ENCODE measurements at regions not wholly inside any gene's neighbourhood (a gene's known extent, or its start where the extent isn't known, plus 50 kb on each side); places are given as distances from the start of the nearest gene placed in this dataset.

DNA sequence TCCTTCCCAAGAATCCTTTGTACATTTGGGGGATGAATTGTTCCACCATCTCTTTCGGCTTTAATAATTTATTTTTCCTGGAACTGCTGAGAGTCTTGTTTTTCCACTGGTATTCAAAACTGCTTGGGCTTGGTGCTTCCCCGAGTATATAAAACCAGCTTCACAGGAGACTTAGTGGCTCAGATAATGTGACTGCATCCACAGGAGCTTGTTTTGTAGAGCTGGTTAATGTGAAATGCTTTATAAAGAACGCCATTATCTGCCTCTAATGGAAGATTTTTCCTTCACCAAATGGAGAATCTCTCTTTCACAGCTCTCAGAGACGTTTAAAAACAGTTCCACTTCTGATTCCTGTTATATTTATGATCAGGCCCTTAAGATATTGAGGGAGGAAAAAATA is 935.5 kb downstream of the RAB28 start (continued):
- no peak for TF ChIP-seq FOXP4 (CRISPR knock-in tag; IDR thresholded peaks at IDR 0.05)
- TF ChIP-seq, protein P1, sequence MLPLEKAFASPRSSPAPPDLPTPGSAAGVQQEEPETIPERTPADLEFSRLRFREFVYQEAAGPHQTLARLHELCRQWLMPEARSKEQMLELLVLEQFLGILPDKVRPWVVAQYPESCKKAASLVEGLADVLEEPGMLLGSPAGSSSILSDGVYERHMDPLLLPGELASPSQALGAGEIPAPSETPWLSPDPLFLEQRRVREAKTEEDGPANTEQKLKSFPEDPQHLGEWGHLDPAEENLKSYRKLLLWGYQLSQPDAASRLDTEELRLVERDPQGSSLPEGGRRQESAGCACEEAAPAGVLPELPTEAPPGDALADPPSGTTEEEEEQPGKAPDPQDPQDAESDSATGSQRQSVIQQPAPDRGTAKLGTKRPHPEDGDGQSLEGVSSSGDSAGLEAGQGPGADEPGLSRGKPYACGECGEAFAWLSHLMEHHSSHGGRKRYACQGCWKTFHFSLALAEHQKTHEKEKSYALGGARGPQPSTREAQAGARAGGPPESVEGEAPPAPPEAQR (CRISPR knock-in tag; IDR thresholded peaks at IDR 0.05), result no peak
- TF ChIP-seq SP1 (CRISPR knock-in tag; conservative IDR thresholded peaks at IDR 0.05), result no peak
- TF ChIP-seq, protein P2, sequence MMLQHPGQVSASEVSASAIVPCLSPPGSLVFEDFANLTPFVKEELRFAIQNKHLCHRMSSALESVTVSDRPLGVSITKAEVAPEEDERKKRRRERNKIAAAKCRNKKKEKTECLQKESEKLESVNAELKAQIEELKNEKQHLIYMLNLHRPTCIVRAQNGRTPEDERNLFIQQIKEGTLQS (CRISPR knock-in tag; conservative IDR thresholded peaks at IDR 0.05), result no peak
- no peak for TF ChIP-seq ZNF317 (CRISPR knock-in tag; IDR thresholded peaks at IDR 0.05; ENCODE audit: borderline replicate concordance, low read depth)

GRCh38 chr4:12545812-12546211 is 938.3 kb downstream of the RAB28 start:
- ATAC-seq (no peak), DNase-seq (ENCODE audit: low spot score) (no peak)
- peaks cover 6% of the 10 kb centered on the region for H3K36me3 Mint-ChIP-seq
- H3K9me3 Mint-ChIP-seq, result peaks cover 21% of the 10 kb centered on the region
- ChIA-PET POLR2A (no interaction called here), CTCF (no interaction called here)
- H3K4me3 Mint-ChIP-seq, result no peak overlapping the region
- H3K4me1 Mint-ChIP-seq, result peaks cover 20% of the 10 kb centered on the region
- no peak overlapping the region for H3K27ac Mint-ChIP-seq
- H3K27me3 Mint-ChIP-seq (ENCODE audit: low read depth), result no peaks in the 10 kb centered on the region
- TF ChIP-seq AFF4 (CRISPR knock-in tag; IDR thresholded peaks at IDR 0.05; ENCODE audit: borderline replicate concordance) (no peak), NFYB (CRISPR knock-in tag; conservative IDR thresholded peaks at IDR 0.05; ENCODE audit: low read depth) (no peak), ZNF416 (CRISPR knock-in tag; IDR thresholded peaks at IDR 0.05) (no peak), PREB (CRISPR knock-in tag; IDR thresholded peaks at IDR 0.05; ENCODE audit: borderline replicate concordance) (no peak), GTF2I (CRISPR knock-in tag; conservative IDR thresholded peaks at IDR 0.05) (no peak), ZNF219 (CRISPR knock-in tag; IDR thresholded peaks at IDR 0.05; ENCODE audit: borderline replicate concordance) (no peak), JAZF1 (CRISPR knock-in tag; IDR thresholded peaks at IDR 0.05) (no peak)
- TF ChIP-seq, protein P3, sequence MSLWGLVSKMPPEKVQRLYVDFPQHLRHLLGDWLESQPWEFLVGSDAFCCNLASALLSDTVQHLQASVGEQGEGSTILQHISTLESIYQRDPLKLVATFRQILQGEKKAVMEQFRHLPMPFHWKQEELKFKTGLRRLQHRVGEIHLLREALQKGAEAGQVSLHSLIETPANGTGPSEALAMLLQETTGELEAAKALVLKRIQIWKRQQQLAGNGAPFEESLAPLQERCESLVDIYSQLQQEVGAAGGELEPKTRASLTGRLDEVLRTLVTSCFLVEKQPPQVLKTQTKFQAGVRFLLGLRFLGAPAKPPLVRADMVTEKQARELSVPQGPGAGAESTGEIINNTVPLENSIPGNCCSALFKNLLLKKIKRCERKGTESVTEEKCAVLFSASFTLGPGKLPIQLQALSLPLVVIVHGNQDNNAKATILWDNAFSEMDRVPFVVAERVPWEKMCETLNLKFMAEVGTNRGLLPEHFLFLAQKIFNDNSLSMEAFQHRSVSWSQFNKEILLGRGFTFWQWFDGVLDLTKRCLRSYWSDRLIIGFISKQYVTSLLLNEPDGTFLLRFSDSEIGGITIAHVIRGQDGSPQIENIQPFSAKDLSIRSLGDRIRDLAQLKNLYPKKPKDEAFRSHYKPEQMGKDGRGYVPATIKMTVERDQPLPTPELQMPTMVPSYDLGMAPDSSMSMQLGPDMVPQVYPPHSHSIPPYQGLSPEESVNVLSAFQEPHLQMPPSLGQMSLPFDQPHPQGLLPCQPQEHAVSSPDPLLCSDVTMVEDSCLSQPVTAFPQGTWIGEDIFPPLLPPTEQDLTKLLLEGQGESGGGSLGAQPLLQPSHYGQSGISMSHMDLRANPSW (CRISPR knock-in tag; conservative IDR thresholded peaks at IDR 0.05; ENCODE audit: low read depth), result no peak
